ENCODE measurements at regions not wholly inside any gene's neighbourhood (a gene's known extent, or its start where the extent isn't known, plus 50 kb on each side); places are given as distances from the start of the nearest gene placed in this dataset.

- no peak for TF ChIP-seq CTCF (IDR thresholded peaks at IDR 0.05; ENCODE audit: partially characterized antibody, unreplicated experiment)
- no peak overlapping the region for H3K27ac Mint-ChIP-seq (ENCODE audit: unreplicated experiment)
These were observed 131.6 kb downstream of the SCG2 start for GRCh38 chr2:223470602-223471001.

GRCh38 chr2:223472771-223473170 lies 129.4 kb downstream of the SCG2 start:
- H3K4me1 Mint-ChIP-seq (ENCODE audit: low read depth, unreplicated experiment): peaks cover 19% of the 10 kb centered on the region
- no peak overlapping the region for H3K4me3 Mint-ChIP-seq (ENCODE audit: unreplicated experiment)
- DNase-seq: no peak
- no peaks in the 10 kb centered on the region for H3K27me3 Mint-ChIP-seq (ENCODE audit: unreplicated experiment)
- no peaks in the 10 kb centered on the region for H3K9me3 Mint-ChIP-seq (ENCODE audit: unreplicated experiment)
- peaks cover 9% of the 10 kb centered on the region for H3K36me3 Mint-ChIP-seq (ENCODE audit: unreplicated experiment)
- H3K27ac Mint-ChIP-seq (ENCODE audit: unreplicated experiment): no peak overlapping the region
- TF ChIP-seq CTCF (IDR thresholded peaks at IDR 0.05; ENCODE audit: partially characterized antibody, unreplicated experiment): no peak

More at GRCh38 chr2:223470602-223471001, 131.6 kb downstream of the SCG2 start:
- DNase-seq: no peak
- H3K9me3 Mint-ChIP-seq (ENCODE audit: unreplicated experiment): no peaks in the 10 kb centered on the region
- H3K4me1 Mint-ChIP-seq (ENCODE audit: low read depth, unreplicated experiment): peaks cover 19% of the 10 kb centered on the region
- H3K4me3 Mint-ChIP-seq (ENCODE audit: unreplicated experiment): no peak overlapping the region
- H3K27me3 Mint-ChIP-seq (ENCODE audit: unreplicated experiment): no peaks in the 10 kb centered on the region
- peaks cover 10% of the 10 kb centered on the region for H3K36me3 Mint-ChIP-seq (ENCODE audit: unreplicated experiment)

- no peak for DNase-seq
These were observed 127.3 kb downstream of the SCG2 start for GRCh38 chr2:223474893-223475292.

GRCh38 chr2:223475901-223476300 lies 126.3 kb downstream of the SCG2 start:
- no peak overlapping the region for H3K27ac Mint-ChIP-seq (ENCODE audit: unreplicated experiment)
- H3K9me3 Mint-ChIP-seq (ENCODE audit: unreplicated experiment): no peaks in the 10 kb centered on the region
- H3K36me3 Mint-ChIP-seq (ENCODE audit: unreplicated experiment): peaks cover 9% of the 10 kb centered on the region
- no peak overlapping the region for H3K4me3 Mint-ChIP-seq (ENCODE audit: unreplicated experiment)
- no peak for TF ChIP-seq CTCF (IDR thresholded peaks at IDR 0.05; ENCODE audit: partially characterized antibody, unreplicated experiment)
- H3K27me3 Mint-ChIP-seq (ENCODE audit: unreplicated experiment): no peaks in the 10 kb centered on the region
- H3K4me1 Mint-ChIP-seq (ENCODE audit: low read depth, unreplicated experiment): peaks cover 12% of the 10 kb centered on the region
- no peak for DNase-seq

More at GRCh38 chr2:223474893-223475292, 127.3 kb downstream of the SCG2 start:
- no peak overlapping the region for H3K4me3 Mint-ChIP-seq (ENCODE audit: unreplicated experiment)
- H3K36me3 Mint-ChIP-seq (ENCODE audit: unreplicated experiment): peaks cover 9% of the 10 kb centered on the region
- H3K27ac Mint-ChIP-seq (ENCODE audit: unreplicated experiment): peak overlapping the region; percentile 71
- peaks cover 12% of the 10 kb centered on the region for H3K4me1 Mint-ChIP-seq (ENCODE audit: low read depth, unreplicated experiment)
- H3K27me3 Mint-ChIP-seq (ENCODE audit: unreplicated experiment): no peaks in the 10 kb centered on the region
- H3K9me3 Mint-ChIP-seq (ENCODE audit: unreplicated experiment): no peaks in the 10 kb centered on the region
- TF ChIP-seq CTCF (IDR thresholded peaks at IDR 0.05; ENCODE audit: partially characterized antibody, unreplicated experiment): no peak

- no peaks in the 10 kb centered on the region for H3K9me3 Mint-ChIP-seq (ENCODE audit: unreplicated experiment)
- H3K36me3 Mint-ChIP-seq (ENCODE audit: unreplicated experiment): peaks cover 9% of the 10 kb centered on the region
- peaks cover 12% of the 10 kb centered on the region for H3K4me1 Mint-ChIP-seq (ENCODE audit: low read depth, unreplicated experiment)
- no peak for DNase-seq
- no peaks in the 10 kb centered on the region for H3K27me3 Mint-ChIP-seq (ENCODE audit: unreplicated experiment)
- no peak overlapping the region for H3K4me3 Mint-ChIP-seq (ENCODE audit: unreplicated experiment)
- TF ChIP-seq CTCF (IDR thresholded peaks at IDR 0.05; ENCODE audit: partially characterized antibody, unreplicated experiment): no peak
- no peak overlapping the region for H3K27ac Mint-ChIP-seq (ENCODE audit: unreplicated experiment)
These were observed 124.8 kb downstream of the SCG2 start for GRCh38 chr2:223477318-223477717.
